DND-41 (cell line): ENCODE measurements at regions not wholly inside any gene's neighbourhood (a gene's known extent, or its start where the extent isn't known, plus 50 kb on each side); places are given as distances from the start of the nearest gene placed in this dataset.
"Not testable (repeated sequence)": the region's sequence is repeated elsewhere in the genome, so short reads cannot be mapped to it uniquely, and the experiment has no call there.

Experiments used
- ATAC-seq: fragments of 200-7000 bp; cut with Tn5 transposase; 3 replicates; pipeline ENCODE4 v1.9.1; 2021; ENCODE audit warnings: low read depth; ENCODE audit not compliant: insufficient read depth
- DNase-seq: peaks from one replicate; pipeline ENCODE4 v3.0.0-alpha.2; 2020
- H2AFZ ChIP-seq: 2 replicates; pipeline ENCODE4 v1.6.0; 2012; ENCODE audit warnings: low read depth, low read length
- H3K27ac ChIP-seq: 2 replicates; pipeline ENCODE4 v1.5.1; 2012; ENCODE audit warnings: low read length, inconsistent platforms
- H3K27me3 ChIP-seq: fragments of 200-600 bp; sonication (generic); 2 replicates; pipeline ENCODE4 v1.6.0; 2012; ENCODE audit warnings: low read length, mild to moderate bottlenecking, inconsistent platforms; ENCODE audit not compliant: insufficient read depth, poor library complexity
- H3K36me3 ChIP-seq: 2 replicates; pipeline ENCODE4 v1.5.1; 2012; ENCODE audit warnings: low read length, inconsistent platforms; ENCODE audit not compliant: insufficient read depth
- H3K4me1 ChIP-seq: 2 replicates; pipeline ENCODE4 v1.5.1; 2012; ENCODE audit warnings: mild to moderate bottlenecking, low read length; ENCODE audit not compliant: insufficient read depth
- H3K4me2 ChIP-seq: 2 replicates; pipeline ENCODE4 v1.6.0; 2012; ENCODE audit warnings: mild to moderate bottlenecking, moderate library complexity, low read length, inconsistent platforms; ENCODE audit not compliant: insufficient read depth
- H3K4me3 ChIP-seq, 2 experiments: fragments of 200-600 bp in 1 of 2; shearing (Covaris generic) in 1 of 2; 2 replicates each; pipeline ENCODE4 v1.5.1; 2012 to 2016; ENCODE audit warnings: inconsistent platforms in 2 of 2, low read length in 2 of 2, mild to moderate bottlenecking in 2 of 2, low read depth in 1 of 2, moderate library complexity in 1 of 2
- H3K79me2 ChIP-seq: 2 replicates; pipeline ENCODE4 v1.6.0; 2012; ENCODE audit warnings: low read length, inconsistent platforms; ENCODE audit not compliant: insufficient read depth
- H3K9ac ChIP-seq: 2 replicates; pipeline ENCODE4 v1.6.0; 2012; ENCODE audit warnings: low read depth, mild to moderate bottlenecking, inconsistent platforms, low read length, moderate library complexity
- H3K9me3 ChIP-seq: 2 replicates; pipeline ENCODE4 v1.5.1; 2012; ENCODE audit warnings: low read length, moderate library complexity, mild to moderate bottlenecking, inconsistent platforms; ENCODE audit not compliant: insufficient read depth, severe bottlenecking
- H4K20me1 ChIP-seq: 2 replicates; pipeline ENCODE4 v1.6.0; 2012; ENCODE audit warnings: low read length; ENCODE audit not compliant: insufficient read depth
- CTCF ChIP-seq: IDR thresholded peaks from 2 replicates; pipeline ENCODE4 v1.5.1; 2012; ENCODE audit warnings: borderline replicate concordance, low read length, moderate library complexity, mild to moderate bottlenecking; ENCODE audit not compliant: poor library complexity, severe bottlenecking; ENCODE audit errors: extremely low read depth
- EZH2 ChIP-seq: IDR thresholded peaks from 3 replicates; pipeline ENCODE4 v1.6.1; 2012; ENCODE audit warnings: borderline replicate concordance, low read depth, mild to moderate bottlenecking, moderate library complexity, low read length, inconsistent platforms; ENCODE audit not compliant: severe bottlenecking

- Histone ChIP-seq H3K9me3 (no peaks in the 10 kb centered on the region), H3K9ac (no peak overlapping the region), H3K4me2 (no peak overlapping the region), H3K4me3 (no peak overlapping the region), H3K4me1 (no peaks in the 10 kb centered on the region), H4K20me1 (no peaks in the 10 kb centered on the region), H3K27me3 (no peaks in the 10 kb centered on the region), H3K36me3 (no peaks in the 10 kb centered on the region), H3K27ac (no peak overlapping the region), H3K79me2 (no peaks in the 10 kb centered on the region), H2AFZ (no peak overlapping the region)
- no peak for TF ChIP-seq EZH2
- TF ChIP-seq CTCF, result no peak
- ATAC-seq (no peak), DNase-seq (no peak)
Measured at GRCh38 chr9:24144796-24145195, 318.8 kb upstream of the ELAVL2 start.

GRCh38 chr9:24135072-24135471, 309.0 kb upstream of the ELAVL2 start:
- DNase-seq, H3K4me3 ChIP-seq, ATAC-seq, H3K4me2 ChIP-seq, H3K27ac ChIP-seq, H3K27me3 ChIP-seq, H3K36me3 ChIP-seq, H3K4me1 ChIP-seq, H3K9me3 ChIP-seq, H4K20me1 ChIP-seq, H3K9ac ChIP-seq, H2AFZ ChIP-seq, H3K79me2 ChIP-seq: not testable (repeated sequence)

GRCh38 chr9:24132244-24132643, 306.2 kb upstream of the ELAVL2 start:
- no peak overlapping the region for H2AFZ ChIP-seq
- H3K4me1 ChIP-seq, result no peaks in the 10 kb centered on the region
- H3K36me3 ChIP-seq, result no peaks in the 10 kb centered on the region
- H3K79me2 ChIP-seq, result no peaks in the 10 kb centered on the region
- H3K4me3 ChIP-seq, result no peak overlapping the region
- no peaks in the 10 kb centered on the region for H3K27me3 ChIP-seq
- no peak overlapping the region for H3K27ac ChIP-seq
- no peaks in the 10 kb centered on the region for H4K20me1 ChIP-seq
- no peak overlapping the region for H3K9ac ChIP-seq
- H3K4me2 ChIP-seq, result no peak overlapping the region
- no peak for DNase-seq
- H3K9me3 ChIP-seq, result no peaks in the 10 kb centered on the region
- TF ChIP-seq CTCF, result no peak
- no peak for TF ChIP-seq EZH2
- ATAC-seq, result no peak

- H3K9me3 ChIP-seq, result no peaks in the 10 kb centered on the region
- H2AFZ ChIP-seq, result no peak overlapping the region
- no peaks in the 10 kb centered on the region for H3K4me1 ChIP-seq
- TF ChIP-seq CTCF, result no peak
- TF ChIP-seq EZH2, result no peak
- H3K4me3 ChIP-seq, result no peak overlapping the region
- DNase-seq (no peak), ATAC-seq (no peak)
- no peaks in the 10 kb centered on the region for H3K79me2 ChIP-seq
- H3K36me3 ChIP-seq, result no peaks in the 10 kb centered on the region
- H3K4me2 ChIP-seq, result no peak overlapping the region
- H4K20me1 ChIP-seq, result no peaks in the 10 kb centered on the region
- no peak overlapping the region for H3K27ac ChIP-seq
- H3K9ac ChIP-seq, result no peak overlapping the region
- H3K27me3 ChIP-seq, result no peaks in the 10 kb centered on the region
Measured at GRCh38 chr9:24127519-24127918, 301.5 kb upstream of the ELAVL2 start.
